HG03025 (cell line): ENCODE measurements at regions not wholly inside any gene's neighbourhood (a gene's known extent, or its start where the extent isn't known, plus 50 kb on each side); places are given as distances from the start of the nearest gene placed in this dataset.

ENCODE experiments used
- ATAC-seq: cut with Tn5 transposase; IDR thresholded peaks from one replicate; pipeline ENCODE4 v1.9.1; 2021; ENCODE audit warnings: mild to moderate bottlenecking, moderate library complexity; ENCODE audit not compliant: unreplicated experiment, low FRiP score

GRCh38 chr1:55959136-55959548 lies 620.2 kb downstream of the PLPP3 start:
- ATAC-seq, result no peak

- ATAC-seq, result no peak
Measured at GRCh38 chr1:55958498-55958897, 620.9 kb downstream of the PLPP3 start.

- ATAC-seq, result no peak
Measured at GRCh38 chr1:55957276-55957675, 622.1 kb downstream of the PLPP3 start.

GRCh38 chr1:55955016-55955621 lies 624.2 kb downstream of the PLPP3 start:
- no peak for ATAC-seq

GRCh38 chr1:55951291-55951690 lies 628.1 kb downstream of the PLPP3 start:
- no peak for ATAC-seq

- ATAC-seq, result no peak
Measured at GRCh38 chr1:55947446-55947845, 631.9 kb downstream of the PLPP3 start.

- ATAC-seq, result no peak
Measured at GRCh38 chr1:55943721-55944435, 635.5 kb downstream of the PLPP3 start.

GRCh38 chr1:55943012-55943411 lies 636.4 kb downstream of the PLPP3 start:
- no peak for ATAC-seq

GRCh38 chr1:55939866-55940265 lies 639.5 kb downstream of the PLPP3 start:
- no peak for ATAC-seq

- ATAC-seq, result no peak
Measured at GRCh38 chr1:55938861-55939260, 640.5 kb downstream of the PLPP3 start.

GRCh38 chr1:55938376-55938850 lies 641.0 kb downstream of the PLPP3 start:
- ATAC-seq, result no peak

- no peak for ATAC-seq
Measured at GRCh38 chr1:55937840-55938375, 641.5 kb downstream of the PLPP3 start.

GRCh38 chr1:55935236-55935635 lies 644.1 kb downstream of the PLPP3 start:
- ATAC-seq, result no peak

GRCh38 chr1:55932402-55932801 lies 647.0 kb downstream of the PLPP3 start:
- ATAC-seq, result no peak

GRCh38 chr1:55931081-55931940 lies 648.1 kb downstream of the PLPP3 start:
- no peak for ATAC-seq

GRCh38 chr1:55929652-55930051 lies 649.7 kb downstream of the PLPP3 start:
- ATAC-seq, result no peak

GRCh38 chr1:55928576-55928975 lies 650.8 kb downstream of the PLPP3 start:
- no peak for ATAC-seq

- no peak for ATAC-seq
Measured at GRCh38 chr1:55927702-55928290, 651.6 kb downstream of the PLPP3 start.

GRCh38 chr1:55926906-55927471 lies 652.4 kb downstream of the PLPP3 start:
- no peak for ATAC-seq

- no peak for ATAC-seq
Measured at GRCh38 chr1:55916907-55917306, 662.5 kb downstream of the PLPP3 start.
